ENCODE measurements at regions not wholly inside any gene's neighbourhood (a gene's known extent, or its start where the extent isn't known, plus 50 kb on each side); places are given as distances from the start of the nearest gene placed in this dataset.
"Not testable (repeated sequence)": the region's sequence is repeated elsewhere in the genome, so short reads cannot be mapped to it uniquely, and the experiment has no call there.

DNA sequence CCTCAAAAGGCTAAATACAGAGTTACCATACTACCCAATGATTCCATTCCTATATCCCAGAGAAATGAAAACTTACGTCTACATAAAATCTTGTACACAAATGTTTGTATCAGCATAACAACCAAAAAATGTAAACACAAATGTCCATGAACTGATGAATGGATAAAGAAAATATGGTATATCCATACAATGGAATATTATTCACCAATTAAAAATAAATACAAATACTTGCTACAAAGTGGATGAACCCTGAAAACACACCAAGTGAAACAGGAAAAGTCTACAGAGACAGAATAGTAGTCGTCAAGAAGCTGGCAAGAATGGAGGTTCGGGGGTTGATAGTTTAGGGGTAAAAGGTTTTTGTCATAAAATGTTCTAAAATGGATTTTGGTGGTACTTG is 54.0 kb upstream of the ANKRD28 start:
- DNase-seq: no peak

DNA sequence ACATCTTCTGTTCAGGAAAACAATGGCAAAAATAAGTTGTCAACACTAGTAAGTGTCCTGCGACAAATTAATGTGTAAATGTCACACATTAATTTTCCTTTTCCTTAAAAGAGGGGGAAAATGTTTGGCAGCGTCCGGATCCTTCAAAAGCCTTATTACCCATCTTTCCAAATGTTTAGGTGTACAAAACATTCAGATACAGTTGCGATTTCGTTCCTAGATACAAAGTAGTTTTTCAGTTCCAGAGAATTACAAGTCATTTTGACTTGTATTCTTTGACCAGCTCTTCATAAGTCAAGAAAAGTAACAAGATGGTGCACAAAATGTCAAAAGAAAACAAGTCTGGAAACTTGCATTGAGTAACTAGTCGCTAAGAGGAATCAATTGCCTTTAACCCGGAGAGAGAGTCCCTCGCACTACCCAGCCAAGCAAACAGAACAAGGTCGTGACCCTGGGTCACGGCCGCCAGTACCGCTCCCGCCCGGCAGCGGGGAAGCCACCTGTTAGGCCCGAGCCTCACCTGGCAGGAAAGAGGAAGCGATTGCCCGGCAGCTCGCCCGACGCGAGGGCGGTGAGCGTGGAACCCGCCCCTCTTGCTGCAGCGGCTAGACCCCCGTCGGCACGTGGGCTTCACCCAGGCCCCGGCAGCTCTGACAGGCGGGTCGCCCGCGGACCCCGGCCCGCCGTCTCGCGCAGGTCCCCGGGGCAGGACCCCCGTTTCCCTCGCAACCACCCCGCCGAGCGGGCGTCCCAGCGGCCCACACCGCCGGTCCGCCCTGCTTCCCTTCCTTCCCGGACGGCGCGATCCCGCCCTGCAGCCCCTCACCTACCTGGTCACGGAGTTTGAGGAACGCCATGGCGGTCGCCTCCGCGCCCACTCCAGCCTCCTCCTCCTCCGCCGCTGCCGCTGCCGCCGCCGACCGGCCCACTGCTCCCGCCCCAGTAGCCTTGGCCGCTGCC is 61.0 kb upstream of the ANKRD28 start:
- DNase-seq: peak; percentile 32 to 55

DNA sequence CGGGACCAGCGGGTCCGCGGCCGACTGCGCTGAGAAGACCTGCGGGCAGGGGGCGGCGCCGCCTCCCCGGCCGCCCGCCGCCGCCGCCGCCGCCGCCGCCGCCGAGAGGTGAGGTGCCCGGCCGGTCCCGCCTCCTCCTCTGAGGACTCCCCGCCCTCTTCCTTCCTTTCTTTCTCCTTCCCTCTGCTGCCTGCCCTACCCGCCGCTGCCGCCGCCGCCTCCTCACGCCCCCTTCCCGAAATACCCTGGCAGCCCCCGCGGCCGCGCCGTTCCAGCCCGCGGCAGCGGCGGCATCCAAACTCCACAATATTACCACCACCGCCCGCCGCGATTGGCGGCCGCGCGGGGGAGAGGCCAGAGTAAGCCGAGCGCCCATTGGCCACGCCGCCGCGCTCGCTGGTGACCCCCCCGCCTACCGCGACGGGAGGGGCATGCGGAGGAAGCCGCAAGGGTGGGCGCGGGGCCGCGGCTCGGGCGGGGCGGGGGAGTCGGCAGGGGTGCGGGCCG is 61.8 kb upstream of the ANKRD28 start:
- peak; percentile 59 to 68 for DNase-seq

DNA sequence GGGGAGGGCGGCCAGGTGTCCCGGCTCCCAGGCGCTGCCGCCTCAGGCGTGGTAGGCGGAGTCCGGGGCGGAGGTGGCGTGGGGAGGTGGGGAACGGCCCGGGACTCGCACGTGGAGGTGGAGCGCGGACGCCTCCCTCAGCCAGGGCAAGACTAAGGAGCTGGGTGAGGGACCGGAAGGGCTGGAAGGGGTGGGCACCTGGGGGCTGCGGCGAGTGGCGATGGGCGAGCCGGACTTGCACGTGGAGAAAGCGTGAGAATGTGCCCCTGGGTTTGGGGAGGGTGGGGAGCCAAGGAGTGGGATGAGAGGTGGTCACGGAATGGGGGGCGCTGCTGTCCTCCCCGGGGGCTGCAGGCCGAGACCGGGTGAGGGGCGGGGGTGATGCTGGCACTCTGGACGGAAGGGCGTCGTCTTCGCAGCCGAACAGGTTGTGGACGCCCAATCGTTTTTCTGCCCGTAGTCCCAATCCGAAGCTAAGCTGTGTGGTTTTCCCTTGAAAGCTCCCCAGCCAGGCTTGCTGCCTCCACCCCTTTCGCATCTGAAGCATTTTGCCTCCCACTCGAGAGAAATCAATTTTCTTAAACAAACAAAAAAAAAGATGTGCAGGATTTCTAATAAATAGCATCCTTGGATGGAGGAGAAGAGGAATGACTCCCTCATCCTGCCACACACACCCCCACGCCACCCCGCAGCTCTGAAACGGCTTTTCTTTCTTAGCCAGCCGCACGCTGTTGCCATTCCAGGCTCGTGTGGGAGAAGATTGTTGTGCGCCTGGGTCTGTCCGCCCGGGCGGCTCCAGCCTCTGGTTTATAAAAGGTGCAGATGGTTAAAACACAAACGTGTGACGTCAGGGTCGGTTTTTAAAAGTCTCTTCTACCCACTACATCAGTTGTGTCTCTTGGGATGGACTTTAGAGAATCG is 62.5 kb upstream of the ANKRD28 start:
- peak in 1 of 2 experiments; percentile 40 for DNase-seq

DNA sequence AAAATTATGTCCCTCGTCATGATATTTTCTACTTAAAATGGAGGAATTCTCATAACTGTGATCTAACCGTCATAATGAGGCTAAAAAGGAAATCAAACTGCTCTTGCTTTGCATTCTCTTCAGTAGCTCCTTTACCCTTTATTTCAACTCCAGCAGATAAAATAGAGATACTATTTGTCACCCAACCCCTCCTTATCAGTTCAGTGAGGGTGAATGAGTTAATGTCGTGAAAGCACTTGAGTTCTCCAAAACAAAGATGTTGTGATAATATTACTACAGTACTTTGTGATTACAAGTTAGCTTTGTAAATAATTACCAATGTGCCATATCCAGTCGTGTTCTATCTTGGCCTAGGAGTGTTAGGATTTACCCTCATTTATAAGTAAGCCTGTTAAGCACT is 63.4 kb upstream of the ANKRD28 start:
- DNase-seq: no peak

DNA sequence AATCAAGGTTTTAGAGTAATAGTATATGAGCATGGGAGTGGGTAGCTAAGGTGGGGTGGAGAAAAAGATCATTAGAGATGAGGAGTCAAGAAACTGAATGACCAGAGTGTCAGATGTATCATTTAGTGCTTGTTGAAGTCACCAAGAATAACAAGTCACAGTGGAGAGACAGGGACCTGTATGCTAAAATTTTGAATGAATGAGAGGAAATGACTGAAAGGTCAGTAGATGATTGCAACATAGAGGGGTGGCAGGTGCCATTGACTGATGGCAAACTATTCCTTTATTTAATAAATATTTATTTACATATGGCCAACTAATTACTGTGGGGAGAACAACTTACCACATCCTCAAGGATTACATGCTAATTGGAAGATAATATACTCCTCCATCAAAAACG is 75.0 kb upstream of the ANKRD28 start:
- DNase-seq: no peak

DNA sequence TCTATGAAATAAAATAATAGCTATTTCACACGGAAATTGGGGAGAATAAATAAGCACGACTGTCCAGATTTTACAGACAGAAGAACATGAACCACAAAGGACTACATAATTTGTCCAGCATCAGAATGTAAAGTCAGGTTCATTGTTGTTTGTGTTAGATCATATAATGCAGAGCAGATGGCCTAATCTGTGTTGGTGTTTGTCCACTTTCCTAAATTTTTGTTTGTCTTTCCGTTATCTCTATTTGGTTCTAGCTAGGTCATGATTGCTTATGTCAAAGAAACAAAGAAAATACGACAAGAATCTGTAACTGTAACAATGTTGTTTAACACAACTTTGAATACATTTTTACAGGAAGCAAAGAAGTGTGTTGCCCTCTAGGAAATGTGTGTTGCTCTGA is 75.6 kb upstream of the ANKRD28 start:
- DNase-seq: no peak

DNA sequence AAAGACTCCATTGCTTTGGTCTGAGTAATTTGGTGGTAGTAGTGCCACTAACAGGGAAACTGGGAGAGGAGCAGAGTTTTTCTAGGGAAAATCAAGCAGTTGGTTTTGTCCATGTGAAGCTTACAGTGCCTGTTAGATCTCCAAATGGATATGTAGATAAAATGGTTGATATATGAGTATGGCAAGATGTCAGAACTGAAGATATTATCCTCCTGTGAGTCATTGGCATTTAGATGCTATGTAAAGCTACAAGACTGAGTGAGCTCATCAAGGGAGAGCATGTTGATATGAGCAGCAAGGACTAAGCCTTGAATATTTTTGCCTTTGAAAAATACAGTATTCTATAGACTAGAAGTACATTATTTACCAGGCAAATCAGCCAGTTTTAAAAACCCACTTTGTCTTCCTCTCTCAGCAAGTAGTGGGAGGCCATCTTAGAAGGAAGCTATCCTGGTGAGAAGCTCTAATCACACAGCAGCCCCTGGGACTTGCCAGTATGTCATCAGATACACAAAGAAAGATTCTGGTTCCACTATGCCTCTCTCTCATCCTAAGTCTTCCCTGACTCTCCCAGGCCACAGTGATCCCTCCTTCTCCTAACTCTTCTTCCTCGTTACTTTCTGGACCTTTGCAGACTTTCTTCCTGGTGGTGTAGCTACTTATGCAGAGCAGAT is 77.4 kb upstream of the ANKRD28 start:
- no peak for DNase-seq

DNA sequence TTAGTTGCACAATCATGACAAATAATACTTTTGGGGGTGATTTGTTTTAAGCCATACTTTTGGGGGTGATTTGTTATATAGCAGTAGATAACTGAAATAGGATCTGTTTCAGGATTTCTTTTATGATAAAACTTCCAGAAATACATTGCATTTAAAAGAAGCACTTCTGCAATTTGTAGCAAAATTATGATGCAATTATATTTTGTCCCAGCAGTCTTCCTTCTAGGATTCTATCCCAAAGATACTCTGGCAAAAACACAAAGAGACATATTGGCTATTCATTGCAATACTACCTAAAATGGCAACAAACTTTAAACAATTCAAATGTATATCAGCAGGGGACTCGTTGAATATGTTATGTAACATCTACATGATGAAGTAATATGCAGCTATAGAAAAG is 78.9 kb upstream of the ANKRD28 start:
- no peak for DNase-seq

DNA sequence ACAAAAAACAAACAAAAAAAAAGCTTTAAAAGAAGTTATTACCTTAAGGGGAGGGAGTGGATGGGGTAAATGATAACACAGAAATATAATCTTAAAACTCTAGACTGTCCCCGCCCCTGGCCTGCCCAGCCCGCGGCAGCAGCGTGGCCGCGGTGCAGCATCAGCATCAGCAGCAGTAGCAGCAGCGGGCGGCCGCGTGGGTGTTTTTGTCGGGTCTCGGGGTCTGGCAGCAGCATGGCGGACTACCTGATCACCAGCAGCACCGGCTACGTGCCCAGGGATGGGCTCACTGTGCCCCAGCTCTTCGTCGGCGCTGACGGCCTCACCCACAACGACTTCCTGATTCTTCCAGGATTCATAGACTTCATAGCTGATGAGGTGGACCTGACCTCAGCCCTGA is 80.0 kb upstream of the ANKRD28 start:
- DNase-seq: no peak

DNA sequence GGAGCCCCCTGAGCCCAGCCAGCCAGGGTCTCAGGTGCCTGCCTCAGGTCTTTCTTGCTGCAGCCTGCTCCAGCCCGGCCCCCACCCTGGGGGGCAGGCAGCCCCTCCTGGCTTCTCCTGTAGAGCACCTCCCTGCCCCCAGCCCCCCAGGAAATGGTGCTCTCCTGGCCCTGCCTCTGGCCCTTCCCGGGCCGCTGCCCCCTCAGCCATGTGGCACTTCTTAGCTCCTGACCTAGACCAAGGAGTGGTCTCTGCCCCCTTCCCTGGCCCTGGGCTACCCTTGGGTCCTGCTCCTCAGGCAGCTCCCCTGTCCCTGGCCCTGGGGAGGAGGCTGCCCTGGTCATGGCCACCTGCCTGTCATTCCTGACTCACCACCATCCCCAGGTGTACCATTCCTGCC is 82.0 kb upstream of the ANKRD28 start:
- DNase-seq: not testable (repeated sequence)

DNA sequence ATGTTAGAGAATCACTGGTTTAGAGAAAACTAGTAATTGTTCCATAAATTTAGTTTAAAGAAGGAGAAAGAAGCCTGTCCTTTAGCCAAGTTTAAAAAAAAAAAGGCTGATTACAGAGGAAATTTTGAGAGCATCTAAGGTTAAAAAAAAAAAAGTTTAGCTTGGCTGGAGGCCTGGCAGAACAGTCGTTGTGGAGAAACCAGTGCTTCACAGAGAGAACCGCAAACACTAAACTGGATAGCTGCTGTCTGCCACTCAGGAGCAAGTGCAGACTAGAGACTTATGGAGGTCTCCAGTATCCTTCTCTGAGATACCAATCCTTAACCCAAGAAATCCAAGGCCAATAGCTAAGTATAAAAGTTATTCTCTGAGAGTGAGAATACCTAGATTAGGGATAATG is 84.8 kb upstream of the ANKRD28 start:
- DNase-seq: no peak

DNA sequence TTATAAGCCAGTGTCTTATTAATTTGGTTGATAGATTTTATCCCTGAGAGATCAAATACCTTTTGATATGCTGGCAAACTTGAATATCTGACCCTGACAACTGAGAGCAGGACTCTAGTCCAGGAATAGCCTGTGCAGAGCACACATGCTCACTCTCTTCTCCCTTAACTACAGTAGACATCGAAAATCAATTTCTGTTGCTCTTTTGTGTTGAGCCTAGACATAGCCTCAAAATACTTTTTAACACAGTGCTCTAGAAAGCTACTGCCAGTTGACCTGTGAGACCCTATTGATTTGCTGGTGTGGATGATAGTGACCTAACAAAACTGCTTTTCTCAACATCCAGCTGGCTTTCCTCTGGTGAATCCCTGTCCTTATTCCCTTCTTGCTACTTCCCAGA is 86.4 kb upstream of the ANKRD28 start:
- no peak for DNase-seq

DNA sequence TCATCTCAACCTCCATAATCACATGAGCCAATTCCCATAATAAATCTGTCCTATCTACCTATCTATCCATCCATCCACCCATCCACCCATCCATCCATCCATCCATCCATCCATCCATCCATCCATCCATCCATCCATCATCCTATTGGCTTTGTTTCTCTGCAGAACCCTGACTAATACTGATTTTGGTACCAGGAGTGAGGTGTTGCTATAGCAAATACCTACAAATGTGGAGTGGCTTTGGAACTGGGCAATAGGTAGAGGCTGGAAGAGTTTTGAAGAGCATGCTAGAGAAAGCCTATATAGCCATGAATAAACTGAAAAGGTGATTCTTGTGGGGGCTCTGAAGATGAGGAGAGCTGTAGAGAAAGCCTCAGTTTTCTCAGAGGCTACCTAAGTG is 88.7 kb upstream of the ANKRD28 start:
- DNase-seq: no peak

DNA sequence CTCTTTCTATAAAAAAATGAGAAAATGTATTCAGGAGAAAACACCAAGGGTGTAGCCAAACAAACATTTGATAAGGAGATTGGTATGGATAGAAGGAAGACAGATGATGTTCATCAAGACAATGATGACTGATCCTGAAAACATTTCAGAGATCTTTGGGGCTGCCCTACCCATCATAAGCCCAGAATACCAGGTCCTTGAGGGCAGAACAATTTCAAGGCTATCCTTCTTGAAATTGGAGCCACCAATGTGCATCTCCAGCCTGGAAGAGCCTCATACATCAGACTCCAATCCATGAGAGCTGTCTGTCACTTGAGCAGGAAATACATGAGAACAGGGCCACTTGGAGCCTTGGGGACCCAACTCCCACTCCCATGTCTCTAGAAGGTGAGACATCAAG is 89.5 kb upstream of the ANKRD28 start:
- DNase-seq: no peak

DNA sequence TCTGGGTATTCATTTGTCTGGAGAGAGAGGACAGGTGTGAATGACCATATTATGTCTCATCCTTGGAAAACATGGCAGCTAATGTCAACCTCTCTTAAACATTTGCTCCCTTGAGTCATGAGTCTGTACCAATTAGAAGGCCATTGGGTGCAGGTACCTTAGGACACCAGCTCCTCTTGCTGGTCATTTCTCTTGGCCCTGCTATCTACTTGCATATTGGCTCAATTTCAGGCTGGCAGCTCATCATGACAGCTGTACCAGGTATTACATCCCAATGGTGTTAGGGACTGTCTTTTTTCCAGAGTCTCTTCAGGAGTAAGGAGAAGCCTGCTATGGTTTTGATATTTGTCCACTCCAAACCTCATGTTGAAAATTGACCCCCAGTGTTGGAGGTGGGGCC is 92.2 kb upstream of the ANKRD28 start:
- no peak for DNase-seq

DNA sequence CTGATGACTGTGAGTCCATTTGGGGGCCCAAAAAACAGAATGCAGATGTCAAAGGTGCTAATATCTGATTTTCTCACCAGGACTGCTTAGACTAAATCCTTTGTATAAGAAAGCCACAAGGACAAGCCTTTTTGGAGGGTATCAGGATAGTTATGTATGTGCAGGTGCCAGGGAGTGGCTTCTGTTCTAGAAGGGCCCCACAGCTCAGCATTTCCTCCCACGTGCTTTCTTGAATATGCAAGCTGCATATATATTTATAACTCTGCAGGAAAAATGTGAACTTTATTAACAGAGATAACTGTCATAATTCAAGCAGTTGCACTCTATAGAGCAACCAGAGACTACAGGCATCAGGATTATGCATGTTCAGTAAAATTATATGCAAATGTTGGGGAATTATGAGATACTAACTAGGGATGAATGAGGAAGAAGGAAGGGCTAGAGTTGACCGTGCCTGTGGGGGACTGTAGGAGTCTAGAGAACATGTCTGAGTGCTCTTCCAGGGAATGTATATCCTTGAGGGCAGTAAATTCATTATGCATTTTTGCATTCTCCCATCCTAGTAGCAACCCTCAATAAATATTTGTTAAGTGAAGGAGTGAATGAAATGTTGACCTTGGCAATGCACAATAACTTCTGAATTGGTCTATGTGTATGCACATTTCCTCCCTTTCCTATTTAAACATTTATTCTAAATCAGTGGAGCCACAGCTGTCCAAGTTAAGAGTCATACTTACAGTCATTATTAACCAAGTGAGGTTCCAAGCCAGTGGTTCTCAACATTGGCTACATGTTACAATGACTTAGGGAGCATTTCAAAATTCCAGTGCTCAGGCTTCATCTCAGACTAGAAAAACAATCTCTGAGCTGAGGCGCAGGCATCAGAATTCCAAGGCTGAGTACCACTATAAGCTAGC is 94.8 kb upstream of the ANKRD28 start:
- DNase-seq: no peak

DNA sequence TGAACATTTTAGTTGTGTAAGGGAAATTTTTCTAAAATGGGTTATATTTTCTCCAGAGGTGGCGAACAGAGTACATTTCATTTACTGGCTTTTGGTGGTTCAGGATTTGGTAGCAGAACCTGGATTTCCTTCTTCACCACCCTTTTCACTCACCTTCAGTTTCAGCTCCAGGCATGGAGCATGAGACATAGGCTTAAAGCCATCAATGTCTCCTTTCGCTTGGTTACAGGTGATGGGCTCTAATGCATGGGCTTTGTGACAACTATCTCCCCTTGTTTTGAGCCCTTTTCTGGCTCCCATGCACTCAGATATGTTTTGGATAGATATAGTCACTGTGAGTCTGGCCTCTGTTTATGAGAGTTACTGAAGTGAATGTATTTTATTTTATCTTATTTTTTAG is 96.6 kb upstream of the ANKRD28 start:
- DNase-seq: no peak

DNA sequence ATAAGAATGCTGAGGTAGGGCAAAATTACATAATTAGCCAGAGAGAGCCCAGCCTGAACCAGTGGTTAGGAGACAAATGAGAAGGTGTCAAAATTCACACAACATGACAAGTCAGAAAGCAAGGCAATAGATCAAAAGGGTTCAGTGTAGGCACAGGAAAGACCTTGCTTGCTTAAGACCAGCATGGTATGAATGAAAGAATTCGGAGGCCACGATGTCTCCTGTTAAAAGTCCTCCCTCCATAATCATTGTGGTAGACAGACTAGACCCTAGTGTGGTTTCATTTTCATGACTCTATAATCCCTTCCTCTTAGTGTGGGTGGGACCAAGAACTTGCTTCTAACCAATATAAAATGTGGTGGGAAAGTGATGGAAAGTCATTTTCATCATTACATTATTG is 98.7 kb upstream of the ANKRD28 start:
- no peak for DNase-seq

DNA sequence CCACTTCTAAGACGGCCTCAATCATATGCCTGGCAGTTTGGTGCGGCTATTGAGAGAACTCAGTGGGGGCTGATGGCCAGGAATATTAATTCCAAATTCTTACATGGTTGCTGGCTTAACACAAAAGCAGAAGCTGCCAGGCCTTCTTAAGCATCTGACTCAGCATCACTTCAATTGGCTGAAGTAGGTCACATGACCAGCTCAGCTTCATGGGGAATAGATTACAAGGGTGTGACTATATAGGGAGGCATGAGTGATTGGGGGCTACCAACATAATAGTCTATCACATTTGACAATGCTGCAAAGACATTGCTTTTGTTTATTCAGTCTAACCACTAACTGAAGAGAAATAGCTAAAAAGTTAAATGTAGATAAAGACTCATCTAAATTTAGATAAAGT is 101.6 kb upstream of the ANKRD28 start:
- no peak for DNase-seq

DNA sequence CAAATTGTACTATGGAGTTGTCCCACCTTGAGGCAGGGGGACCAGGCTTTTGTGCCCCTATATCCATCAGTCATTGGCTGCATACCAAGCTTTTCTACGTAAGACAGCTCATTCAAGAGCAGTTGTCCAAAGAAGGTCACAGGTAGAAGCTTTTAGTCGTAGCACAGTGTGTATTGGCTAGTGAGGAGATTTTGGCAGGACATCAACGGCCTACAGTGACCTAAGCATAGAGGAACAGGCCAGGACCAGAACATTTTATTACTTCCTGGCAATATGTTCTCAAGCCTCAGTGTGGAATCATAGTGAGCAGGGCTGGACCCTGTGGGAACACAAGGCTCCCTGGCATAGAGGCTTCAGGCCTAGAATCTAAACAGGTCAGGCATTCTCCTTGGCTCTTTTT is 105.4 kb upstream of the ANKRD28 start:
- DNase-seq: no peak

Data from AML-193 (cell line).